ENCODE measurements at regions not wholly inside any gene's neighbourhood (a gene's known extent, or its start where the extent isn't known, plus 50 kb on each side); places are given as distances from the start of the nearest gene placed in this dataset.

GRCh38 chr9:107685376-107685775 is 195.8 kb upstream of the KLF4 start:
- H3K36me3 ChIP-seq, result no peaks in the 10 kb centered on the region
- no peak for TF ChIP-seq CTCF (IDR thresholded peaks at IDR 0.05; ENCODE audit: low read depth, low read length)
- no peaks in the 10 kb centered on the region for H3K4me1 ChIP-seq (ENCODE audit: low read depth)
- H3K27ac ChIP-seq, result no peak overlapping the region
- H3K27me3 ChIP-seq, result no peaks in the 10 kb centered on the region
- DNase-seq (ENCODE audit: low read depth in 1 of 2, low spot score in 1 of 2), result no peak
- no peak overlapping the region for H3K4me3 ChIP-seq
- no peaks in the 10 kb centered on the region for H3K9me3 ChIP-seq (ENCODE audit: low read depth)

- DNase-seq (ENCODE audit: low read depth in 1 of 2, low spot score in 1 of 2), result peak in 1 of 2 donors; percentile 40
- Histone ChIP-seq H3K27ac (no peak overlapping the region), H3K36me3 (no peaks in the 10 kb centered on the region), H3K27me3 (no peaks in the 10 kb centered on the region), H3K4me1 (ENCODE audit: low read depth) (no peaks in the 10 kb centered on the region), H3K9me3 (ENCODE audit: low read depth) (no peaks in the 10 kb centered on the region), H3K4me3 (no peak overlapping the region)
- no peak for TF ChIP-seq CTCF (IDR thresholded peaks at IDR 0.05; ENCODE audit: low read depth, low read length)
Observed at GRCh38 chr9:107684224-107684623, 194.7 kb upstream of the KLF4 start.

GRCh38 chr9:107683566-107683965 is 194.0 kb upstream of the KLF4 start:
- Histone ChIP-seq H3K4me1 (ENCODE audit: low read depth) (no peaks in the 10 kb centered on the region), H3K9me3 (ENCODE audit: low read depth) (no peaks in the 10 kb centered on the region), H3K27me3 (no peaks in the 10 kb centered on the region), H3K27ac (no peak overlapping the region), H3K36me3 (no peaks in the 10 kb centered on the region), H3K4me3 (no peak overlapping the region)
- no peak for TF ChIP-seq CTCF (IDR thresholded peaks at IDR 0.05; ENCODE audit: low read depth, low read length)
- DNase-seq (ENCODE audit: low read depth in 1 of 2, low spot score in 1 of 2), result no peak

- no peak overlapping the region for H3K27ac ChIP-seq
- H3K27me3 ChIP-seq, result no peaks in the 10 kb centered on the region
- no peaks in the 10 kb centered on the region for H3K36me3 ChIP-seq
- H3K4me1 ChIP-seq (ENCODE audit: low read depth), result no peaks in the 10 kb centered on the region
- no peak for DNase-seq (ENCODE audit: low read depth in 1 of 2, low spot score in 1 of 2)
- no peaks in the 10 kb centered on the region for H3K9me3 ChIP-seq (ENCODE audit: low read depth)
- no peak overlapping the region for H3K4me3 ChIP-seq
- no peak for TF ChIP-seq CTCF (IDR thresholded peaks at IDR 0.05; ENCODE audit: low read depth, low read length)
Observed at GRCh38 chr9:107681988-107682387, 192.4 kb upstream of the KLF4 start.

- no peaks in the 10 kb centered on the region for H3K9me3 ChIP-seq (ENCODE audit: low read depth)
- H3K27ac ChIP-seq, result no peak overlapping the region
- no peak for TF ChIP-seq CTCF (IDR thresholded peaks at IDR 0.05; ENCODE audit: low read depth, low read length)
- DNase-seq (ENCODE audit: low read depth in 1 of 2, low spot score in 1 of 2), result peak in 1 of 2 donors; percentile 2
- no peak overlapping the region for H3K4me3 ChIP-seq
- no peaks in the 10 kb centered on the region for H3K27me3 ChIP-seq
- no peaks in the 10 kb centered on the region for H3K4me1 ChIP-seq (ENCODE audit: low read depth)
- no peaks in the 10 kb centered on the region for H3K36me3 ChIP-seq
Observed at GRCh38 chr9:107675351-107676259, 186.0 kb upstream of the KLF4 start.
